Tibial nerve (tissue), 3 donors: ENCODE measurements at regions not wholly inside any gene's neighbourhood (a gene's known extent, or its start where the extent isn't known, plus 50 kb on each side); places are given as distances from the start of the nearest gene placed in this dataset.

Source experiments
- CTCF ChIP-seq, 5 experiments: fragments of 200-600 bp in 3 of 5; fragments of 450-650 bp in 2 of 5; sonication (generic) in 3 of 5; IDR thresholded peaks; one replicate each; pipeline ENCODE4 v1.5.1; 2016 to 2019; ENCODE audit warnings: antibody characterized with exemption in 5 of 5, mild to moderate bottlenecking in 3 of 5, moderate library complexity in 2 of 5
- POLR2A ChIP-seq, 2 donors: fragments of 450-650 bp; IDR thresholded peaks; one replicate each; pipeline ENCODE4 v1.6.1; 2017; ENCODE audit warnings: antibody characterized with exemption in 2 of 2, mild to moderate bottlenecking in 2 of 2, moderate library complexity in 2 of 2

GRCh38 chr5:53330491-53330890 lies 149.9 kb upstream of the FST start:
- TF ChIP-seq CTCF (IDR thresholded peaks at IDR 0.05) (no peak), POLR2A (IDR thresholded peaks at IDR 0.05) (no peak)
